ENCODE measurements at regions not wholly inside any gene's neighbourhood (a gene's known extent, or its start where the extent isn't known, plus 50 kb on each side); places are given as distances from the start of the nearest gene placed in this dataset.
A peak's percentile ranks its signal among the peaks of the same experiment; 100 is the strongest.

DNA sequence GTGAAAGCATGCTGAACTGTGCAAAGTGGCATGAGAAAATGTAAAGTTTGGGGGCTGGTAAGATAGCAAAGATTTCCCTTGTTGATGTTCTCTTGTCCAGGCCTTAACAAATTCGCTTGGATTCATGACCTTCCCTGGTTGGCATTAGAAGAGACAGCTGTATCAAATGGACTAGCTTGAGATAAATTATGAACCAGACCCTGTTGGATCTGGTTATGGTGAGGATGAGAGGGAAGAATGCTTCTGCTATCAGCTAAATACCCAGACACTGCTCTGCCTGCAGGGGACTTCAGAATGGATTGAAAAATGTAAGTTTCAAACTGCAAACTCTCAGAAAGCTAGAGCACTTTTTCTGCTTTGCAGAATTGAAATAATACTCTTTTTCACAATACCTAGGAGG, 135.2 kb downstream of the EFNB2 start:
- TF ChIP-seq GATA2 (IDR thresholded peaks at IDR 0.05; ENCODE audit: low read depth, low read length) (peak; percentile 24; the same call in 1 of the 2 replicates), GATA3 (IDR thresholded peaks at IDR 0.05; ENCODE audit: low read depth, low read length) (no peak)

DNA sequence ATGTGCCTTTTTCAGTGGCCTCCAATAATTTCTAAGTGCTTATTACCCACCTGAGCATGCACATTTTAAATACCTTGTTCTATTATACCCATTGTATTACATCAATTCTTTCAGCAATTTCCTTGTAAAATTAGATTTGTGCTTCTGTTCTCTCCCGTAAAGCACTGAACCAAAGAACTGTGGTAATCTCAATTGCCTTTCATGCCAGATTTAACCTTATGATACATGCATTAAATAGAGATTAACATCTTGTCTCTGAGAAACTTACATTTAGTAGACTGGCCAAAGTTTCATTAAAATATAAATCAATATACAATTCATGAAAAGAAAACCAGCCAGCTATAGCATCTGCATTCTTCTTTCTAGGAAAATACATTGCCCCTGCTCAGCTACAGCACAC, 137.2 kb downstream of the EFNB2 start:
- TF ChIP-seq GATA2 (IDR thresholded peaks at IDR 0.05; ENCODE audit: low read depth, low read length) (0 out of 2 replicates have a peak, but pooled peaks have one; percentile 18), GATA3 (IDR thresholded peaks at IDR 0.05; ENCODE audit: low read depth, low read length) (peak; percentile 80)

DNA sequence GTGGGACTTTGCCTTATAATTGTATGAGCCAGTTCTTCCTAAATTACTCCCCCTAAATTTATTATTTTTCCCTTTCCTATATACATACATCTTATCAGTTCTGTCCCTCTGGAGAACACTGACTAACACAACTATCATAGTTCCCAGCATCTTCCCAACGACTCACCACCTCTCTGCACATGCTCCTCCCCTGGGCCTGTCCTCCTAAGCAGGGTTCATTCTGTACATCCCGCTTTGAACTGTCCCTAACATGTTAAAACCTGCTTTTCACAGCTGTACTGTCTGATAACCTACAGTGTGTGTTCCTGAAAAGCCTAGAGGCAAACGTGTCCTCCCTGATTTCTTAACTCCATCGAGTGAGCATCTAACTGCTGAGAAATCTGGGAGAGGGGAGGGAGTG, 141.7 kb downstream of the EFNB2 start:
- no peak for TF ChIP-seq GATA3 (IDR thresholded peaks at IDR 0.05; ENCODE audit: low read depth, low read length)
- TF ChIP-seq GATA2 (IDR thresholded peaks at IDR 0.05; ENCODE audit: low read depth, low read length) = no peak

DNA sequence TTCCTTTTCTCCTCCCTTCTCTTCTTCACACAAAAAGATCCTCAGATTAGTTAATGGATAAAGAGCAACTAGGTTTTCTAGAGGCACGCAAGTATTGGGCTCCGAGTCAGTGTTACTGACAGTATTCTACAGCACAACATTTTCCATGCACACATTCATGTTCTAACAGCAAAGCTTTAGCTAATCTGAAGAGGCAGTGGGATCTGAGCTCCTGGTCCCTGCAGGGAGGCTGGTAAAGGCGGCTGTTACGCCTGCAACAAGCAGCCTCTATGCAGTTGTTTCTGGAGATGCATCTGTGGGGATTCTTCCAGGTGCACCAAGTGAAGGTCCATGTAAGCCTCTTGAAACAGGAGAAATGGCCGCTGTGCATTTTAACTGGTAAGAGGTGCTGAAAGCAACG, 143.8 kb downstream of the EFNB2 start:
- TF ChIP-seq GATA2 (IDR thresholded peaks at IDR 0.05; ENCODE audit: low read depth, low read length) (no peak), GATA3 (IDR thresholded peaks at IDR 0.05; ENCODE audit: low read depth, low read length) (no peak)

DNA sequence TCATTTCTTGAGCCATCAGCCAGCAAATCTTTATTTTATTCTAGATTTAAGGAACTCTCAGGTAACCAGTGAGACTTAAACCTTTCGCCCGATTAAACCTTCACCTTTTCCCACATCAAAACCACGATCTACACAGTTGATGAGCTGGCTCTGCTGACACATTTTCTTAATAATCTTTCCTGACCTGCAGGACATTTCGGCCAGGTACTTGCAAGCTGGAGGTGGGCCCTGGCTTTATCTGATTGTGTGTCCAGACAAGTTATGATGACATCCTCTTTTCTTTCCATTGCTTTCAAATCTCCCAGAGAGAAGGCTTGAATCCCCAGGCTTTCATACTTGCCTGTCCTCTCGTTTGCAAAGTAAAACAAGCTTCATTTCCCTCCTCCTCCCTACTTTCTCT, 144.2 kb downstream of the EFNB2 start:
- no peak for TF ChIP-seq GATA3 (IDR thresholded peaks at IDR 0.05; ENCODE audit: low read depth, low read length)
- no peak for TF ChIP-seq GATA2 (IDR thresholded peaks at IDR 0.05; ENCODE audit: low read depth, low read length)

DNA sequence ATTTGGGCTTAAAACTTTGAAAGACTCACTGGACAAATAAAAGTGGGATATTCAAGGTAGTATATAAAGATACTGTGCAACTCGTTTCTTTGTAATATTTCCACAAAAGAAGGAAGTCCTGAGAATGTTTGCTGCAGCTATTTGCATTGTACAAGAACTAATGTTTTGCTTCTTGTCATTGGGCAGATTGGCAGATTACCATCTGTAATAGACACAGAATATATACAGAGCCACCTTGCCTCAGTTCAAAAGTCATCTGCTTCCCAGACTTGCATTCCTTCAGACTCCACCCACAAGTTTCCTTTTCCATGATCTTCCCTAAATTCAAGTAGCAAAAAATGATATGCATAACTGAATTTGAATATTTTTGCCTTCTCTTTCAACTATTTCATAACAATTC, 145.1 kb downstream of the EFNB2 start:
- TF ChIP-seq GATA2 (IDR thresholded peaks at IDR 0.05; ENCODE audit: low read depth, low read length) (no peak), GATA3 (IDR thresholded peaks at IDR 0.05; ENCODE audit: low read depth, low read length) (no peak)

DNA sequence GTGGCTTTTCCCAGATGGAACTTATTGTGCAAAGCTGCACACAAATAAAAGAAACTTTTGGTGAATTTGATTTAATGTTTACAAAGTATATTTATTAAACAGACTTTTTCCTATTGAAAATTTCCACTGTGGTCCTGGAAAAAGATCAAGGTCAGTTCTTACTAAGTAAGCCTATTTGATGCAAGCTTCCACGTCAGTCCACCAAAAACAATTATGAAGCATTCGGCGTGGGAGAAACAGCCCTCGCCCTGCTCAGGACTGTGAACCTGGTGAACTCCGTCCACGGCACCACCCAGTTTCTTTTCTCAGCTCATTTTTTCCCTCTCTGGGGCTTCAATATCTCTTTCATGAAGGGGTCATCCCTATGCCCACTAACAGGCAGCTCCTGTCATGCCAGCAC, 149.8 kb downstream of the EFNB2 start:
- no peak for TF ChIP-seq GATA2 (IDR thresholded peaks at IDR 0.05; ENCODE audit: low read depth, low read length)
- no peak for TF ChIP-seq GATA3 (IDR thresholded peaks at IDR 0.05; ENCODE audit: low read depth, low read length)

DNA sequence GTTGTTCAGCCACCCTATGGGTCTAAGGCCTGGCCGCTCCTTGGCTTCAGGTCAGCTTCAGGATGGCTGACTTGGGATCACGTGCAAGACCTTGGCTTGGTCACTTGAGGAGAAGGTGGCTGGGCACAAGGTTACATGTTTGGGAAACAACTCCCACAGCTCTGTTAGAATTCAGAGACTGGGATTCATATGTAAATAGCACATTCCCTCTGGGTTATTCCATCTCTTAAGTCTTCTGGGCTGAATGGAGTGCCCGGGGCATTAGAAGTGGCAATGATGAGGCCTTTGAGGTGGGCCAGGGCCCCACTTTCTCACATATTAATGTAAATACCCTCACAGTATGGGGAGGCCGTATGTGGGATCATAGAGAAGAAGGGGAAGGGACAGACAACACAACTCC, 150.9 kb downstream of the EFNB2 start:
- TF ChIP-seq GATA3 (IDR thresholded peaks at IDR 0.05; ENCODE audit: low read depth, low read length) (no peak), GATA2 (IDR thresholded peaks at IDR 0.05; ENCODE audit: low read depth, low read length) (no peak)

DNA sequence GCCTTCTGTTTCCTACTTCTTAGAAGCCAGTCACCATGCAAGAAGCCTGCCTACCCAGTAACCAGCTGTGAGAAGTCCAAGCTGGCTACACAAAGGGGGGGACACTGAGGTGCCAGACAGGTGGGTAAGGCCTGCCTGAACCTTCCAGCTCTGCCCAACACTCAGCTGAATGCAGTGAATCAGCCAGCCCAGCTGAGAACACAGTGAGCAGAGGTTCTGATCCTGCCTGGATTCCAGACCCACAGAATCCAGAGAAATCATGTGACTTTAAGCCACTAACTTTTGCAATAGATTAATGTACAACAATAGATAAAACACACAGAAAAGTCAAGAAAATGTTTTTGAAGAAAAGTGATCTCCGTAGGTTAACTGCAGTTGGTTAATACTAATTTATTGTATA, 151.7 kb downstream of the EFNB2 start:
- no peak for TF ChIP-seq GATA2 (IDR thresholded peaks at IDR 0.05; ENCODE audit: low read depth, low read length)
- TF ChIP-seq GATA3 (IDR thresholded peaks at IDR 0.05; ENCODE audit: low read depth, low read length) = no peak

DNA sequence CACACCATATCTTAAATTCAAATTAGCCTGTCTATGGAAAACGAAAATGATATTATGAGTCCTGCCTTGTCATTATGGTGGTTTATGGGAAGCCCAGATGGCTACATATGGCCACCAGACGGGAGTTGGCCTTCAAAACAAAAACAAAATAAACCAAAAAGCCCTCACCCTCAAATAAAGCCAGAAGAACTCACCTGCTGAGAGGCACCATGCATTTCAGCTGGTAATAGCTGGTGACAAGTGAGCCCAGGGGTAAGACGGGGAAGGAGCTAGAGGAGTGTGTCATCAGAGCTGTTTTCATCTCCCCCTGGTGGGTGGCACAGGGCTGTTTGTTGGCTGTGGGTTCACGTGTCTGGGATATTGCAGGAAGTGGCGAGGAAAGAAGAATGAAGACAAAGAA, 152.9 kb downstream of the EFNB2 start:
- TF ChIP-seq GATA3 (IDR thresholded peaks at IDR 0.05; ENCODE audit: low read depth, low read length) (no peak), GATA2 (IDR thresholded peaks at IDR 0.05; ENCODE audit: low read depth, low read length) (no peak)

DNA sequence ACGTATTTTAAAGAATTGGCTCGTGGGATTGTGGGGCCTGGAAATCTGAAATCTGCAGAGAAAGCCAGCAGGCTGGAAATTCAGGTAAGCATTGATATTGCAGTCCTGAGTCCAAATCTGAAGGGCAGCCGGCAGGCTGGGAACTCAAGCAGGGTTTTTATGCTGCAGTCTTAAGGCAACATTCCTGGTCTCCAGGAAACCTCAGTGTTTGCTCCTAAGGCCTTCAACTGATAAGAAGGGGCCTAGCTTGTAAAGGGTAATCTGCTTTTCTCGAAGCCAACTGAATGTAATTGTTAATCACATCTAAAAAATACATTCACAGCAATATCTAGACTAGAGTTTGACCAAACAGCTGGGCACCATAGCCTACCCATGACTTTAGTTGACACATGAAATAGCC, 154.4 kb downstream of the EFNB2 start:
- TF ChIP-seq GATA2 (IDR thresholded peaks at IDR 0.05; ENCODE audit: low read depth, low read length) (no peak), GATA3 (IDR thresholded peaks at IDR 0.05; ENCODE audit: low read depth, low read length) (no peak)

DNA sequence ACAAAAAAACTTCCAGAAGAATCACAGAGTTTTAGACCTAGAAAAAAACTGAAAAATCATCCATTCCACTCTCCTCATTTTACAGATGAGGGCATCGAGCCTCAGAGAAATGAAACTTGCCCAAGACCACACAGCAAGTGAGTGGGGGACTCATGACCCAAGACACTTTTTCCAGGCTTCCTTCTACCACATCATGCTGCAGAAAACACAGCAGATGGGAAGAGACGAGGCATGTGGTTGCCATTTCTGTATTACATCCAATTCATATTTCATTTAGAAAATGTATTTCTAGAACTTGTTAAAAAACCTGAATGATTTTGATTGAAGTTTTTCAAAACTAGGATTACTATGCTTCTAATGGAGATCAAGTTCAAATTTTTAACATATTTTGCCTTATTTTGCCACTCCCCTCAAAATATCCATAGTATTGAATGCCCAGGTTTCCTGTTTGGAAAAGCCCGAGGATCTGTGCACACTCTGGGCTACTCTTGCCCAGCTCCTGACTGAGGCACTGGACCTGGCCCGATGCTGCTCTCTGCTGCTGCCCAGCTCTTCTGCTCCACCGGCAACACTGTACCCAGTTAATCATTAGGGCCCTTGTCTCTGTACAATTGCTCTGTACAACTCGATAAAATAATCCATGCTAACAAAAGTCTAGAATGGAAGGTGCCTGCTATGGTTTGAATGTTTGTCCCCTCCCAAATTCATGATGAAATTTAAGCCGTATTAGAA, 157.4 kb downstream of the EFNB2 start:
- TF ChIP-seq GATA3 (IDR thresholded peaks at IDR 0.05; ENCODE audit: low read depth, low read length) (no peak), GATA2 (IDR thresholded peaks at IDR 0.05; ENCODE audit: low read depth, low read length) (no peak)

DNA sequence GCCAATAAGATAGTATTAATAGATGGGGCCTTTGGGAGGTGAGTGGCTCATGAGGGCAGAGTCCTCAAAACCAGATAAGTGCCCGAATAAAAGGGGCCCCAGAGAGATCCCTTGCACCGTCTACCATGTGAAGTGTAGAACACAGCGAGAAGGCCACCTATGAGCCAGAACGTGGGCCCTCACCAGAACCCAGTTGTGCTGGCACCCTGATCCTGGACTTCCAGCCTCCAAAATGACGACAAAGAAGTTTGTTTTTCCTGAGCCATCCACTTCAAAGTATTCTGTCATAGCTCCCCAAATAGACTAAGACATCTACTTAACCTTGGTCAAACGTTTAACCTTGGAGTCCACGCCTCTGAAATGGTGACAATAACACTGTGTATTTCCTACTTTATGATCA, 158.1 kb downstream of the EFNB2 start:
- TF ChIP-seq GATA2 (IDR thresholded peaks at IDR 0.05; ENCODE audit: low read depth, low read length) (no peak), GATA3 (IDR thresholded peaks at IDR 0.05; ENCODE audit: low read depth, low read length) (no peak)

DNA sequence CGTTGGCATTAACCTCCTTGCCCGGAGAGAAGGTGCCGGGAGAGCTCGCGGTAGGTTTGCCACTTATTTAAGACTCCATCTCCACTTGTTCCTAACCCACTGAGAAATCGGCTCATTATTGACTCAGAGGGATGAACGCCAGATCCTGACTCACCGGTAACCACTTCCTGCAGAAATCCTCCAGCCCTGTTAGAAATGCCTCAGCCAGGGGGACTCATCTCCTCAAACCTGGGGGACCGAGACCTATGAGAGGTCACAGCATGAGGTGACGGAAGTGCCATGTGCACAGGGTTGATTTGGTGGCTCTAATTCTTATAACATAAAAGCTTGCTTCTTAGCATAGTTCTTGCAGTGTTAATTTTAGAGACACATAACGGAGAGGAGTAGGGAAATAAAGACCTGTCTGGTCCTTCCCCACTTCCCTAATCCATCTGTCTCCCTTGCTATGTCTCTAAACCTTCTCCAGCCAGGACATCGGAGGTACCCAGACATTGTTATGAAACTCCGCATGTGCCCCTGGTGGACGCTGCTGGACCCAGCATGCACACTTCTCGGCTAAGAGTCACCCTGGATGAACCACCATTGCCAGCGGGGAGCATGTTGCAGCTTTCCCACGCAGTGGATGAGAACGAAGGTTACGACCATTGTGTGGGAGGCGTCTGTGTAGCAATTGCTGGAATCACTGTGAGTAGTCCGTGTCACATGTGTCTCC, 158.9 kb downstream of the EFNB2 start:
- TF ChIP-seq GATA3 (IDR thresholded peaks at IDR 0.05; ENCODE audit: low read depth, low read length) (no peak), GATA2 (IDR thresholded peaks at IDR 0.05; ENCODE audit: low read depth, low read length) (no peak)

DNA sequence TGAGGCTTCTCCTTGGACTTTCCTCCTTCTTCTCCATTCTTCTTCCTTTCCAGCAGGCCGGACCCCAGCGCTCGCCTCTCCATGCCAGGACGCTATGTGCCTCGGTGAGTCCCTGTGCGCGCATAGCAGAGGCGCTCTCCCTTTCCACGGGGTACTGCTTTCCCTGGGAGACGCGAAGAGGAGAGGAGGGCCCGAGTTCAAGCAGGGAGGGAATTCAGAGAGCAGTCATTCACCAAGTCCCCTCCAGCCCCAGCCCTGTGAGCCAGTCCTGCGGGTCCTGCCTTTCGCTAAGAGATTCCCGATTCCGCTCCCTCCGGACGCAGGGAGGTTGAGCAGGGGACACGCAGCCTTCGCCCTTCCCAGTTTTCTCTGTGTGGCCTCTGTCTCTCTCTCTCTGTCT, 160.4 kb downstream of the EFNB2 start:
- TF ChIP-seq GATA2 (IDR thresholded peaks at IDR 0.05; ENCODE audit: low read depth, low read length) = no peak
- TF ChIP-seq GATA3 (IDR thresholded peaks at IDR 0.05; ENCODE audit: low read depth, low read length) = no peak

Measured in SH-SY5Y (cell line).